HG02759 (cell line): ENCODE measurements at regions not wholly inside any gene's neighbourhood (a gene's known extent, or its start where the extent isn't known, plus 50 kb on each side); places are given as distances from the start of the nearest gene placed in this dataset.
"Not testable (repeated sequence)": the region's sequence is repeated elsewhere in the genome, so short reads cannot be mapped to it uniquely, and the experiment has no call there.

Experiments
- ATAC-seq: cut with Tn5 transposase; IDR thresholded peaks from one replicate; pipeline ENCODE4 v1.9.1; 2021; ENCODE audit warnings: mild to moderate bottlenecking, moderate library complexity; ENCODE audit not compliant: unreplicated experiment

DNA sequence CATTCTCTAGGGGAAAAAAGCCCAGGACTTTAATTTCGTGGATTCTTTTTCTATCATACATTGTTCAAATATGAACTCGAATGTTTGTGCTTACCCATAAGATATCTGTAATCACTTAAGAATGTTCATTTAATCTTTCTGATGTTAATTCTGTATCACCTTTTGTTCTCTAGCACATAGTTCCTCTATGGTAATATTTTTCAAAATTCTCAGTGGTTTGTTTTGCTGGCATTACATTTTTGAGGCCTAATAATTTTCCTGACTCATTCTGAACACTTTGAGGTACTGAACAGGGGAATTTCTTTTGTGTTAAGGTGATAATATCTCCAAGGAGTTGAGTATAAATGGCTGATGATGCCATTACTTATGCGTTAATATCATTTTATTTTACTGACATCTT, 490.7 kb upstream of the PITX2 start:
- no peak for ATAC-seq

- no peak for ATAC-seq
Observed at GRCh38 chr4:111115881-111116280, 493.0 kb upstream of the PITX2 start.

DNA sequence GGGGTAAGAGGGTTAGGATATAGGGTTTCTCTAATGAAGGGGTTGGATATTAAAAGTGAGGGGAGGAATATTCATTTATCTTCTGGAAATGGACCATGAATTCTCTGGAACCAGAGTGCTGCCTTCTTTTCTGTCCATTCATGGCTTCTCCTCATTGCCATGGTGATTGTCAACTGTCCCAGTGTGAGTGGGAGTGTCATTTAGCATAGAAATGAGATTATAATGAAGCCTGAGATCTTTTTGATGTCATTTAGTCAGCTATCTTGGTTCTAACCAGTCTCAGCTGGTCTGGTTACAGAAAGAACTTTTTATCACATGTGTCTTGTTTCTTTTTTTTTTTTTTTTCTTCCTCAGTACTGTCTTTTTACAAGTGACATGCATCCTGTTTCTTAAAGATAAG, 497.3 kb upstream of the PITX2 start:
- no peak for ATAC-seq

- no peak for ATAC-seq
Observed at GRCh38 chr4:111126340-111126739, 503.5 kb upstream of the PITX2 start.

- no peak for ATAC-seq
Observed at GRCh38 chr4:111127841-111128240, 505.0 kb upstream of the PITX2 start.

GRCh38 chr4:111128327-111128726, 505.4 kb upstream of the PITX2 start:
- ATAC-seq = no peak

GRCh38 chr4:111136438-111136837, 513.6 kb upstream of the PITX2 start:
- ATAC-seq = no peak

DNA sequence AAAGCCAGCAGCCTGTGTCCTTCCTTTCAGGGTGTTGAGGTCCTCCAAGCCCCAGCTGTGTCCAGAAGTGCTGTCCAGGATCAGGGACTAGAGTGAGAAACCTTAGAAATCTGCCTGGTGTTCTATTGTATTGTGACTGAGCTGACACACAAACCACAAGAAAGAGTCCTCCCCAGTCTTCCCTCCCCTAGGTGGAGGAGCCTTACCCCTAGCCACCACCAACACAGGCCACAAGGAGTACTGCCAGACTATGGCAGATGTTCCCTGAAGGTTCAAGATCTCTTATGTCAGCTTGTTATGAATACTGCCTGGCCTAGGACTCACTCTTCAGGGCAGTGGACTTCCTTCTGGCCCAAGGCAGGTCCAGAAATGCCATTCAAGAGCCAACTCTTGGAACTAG, 514.1 kb upstream of the PITX2 start:
- ATAC-seq = no peak

DNA sequence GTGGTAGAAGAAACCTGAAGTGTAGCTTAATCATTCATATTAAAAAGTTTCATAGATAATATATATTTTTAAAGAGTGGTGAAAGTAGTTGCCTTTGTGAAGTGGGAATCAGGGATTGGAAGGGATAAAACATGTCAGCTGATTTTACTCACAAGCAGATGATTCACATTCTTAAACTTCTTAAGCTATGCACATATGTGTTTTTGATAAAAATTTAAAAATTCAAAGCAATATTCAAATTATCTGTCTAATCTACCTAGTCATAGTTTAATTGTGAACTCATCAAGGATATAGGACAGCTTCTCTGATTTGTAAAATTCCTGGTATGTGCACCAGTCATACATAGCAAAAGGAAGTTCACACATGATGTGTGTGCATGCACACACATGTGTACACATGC, 520.6 kb upstream of the PITX2 start:
- no peak for ATAC-seq

DNA sequence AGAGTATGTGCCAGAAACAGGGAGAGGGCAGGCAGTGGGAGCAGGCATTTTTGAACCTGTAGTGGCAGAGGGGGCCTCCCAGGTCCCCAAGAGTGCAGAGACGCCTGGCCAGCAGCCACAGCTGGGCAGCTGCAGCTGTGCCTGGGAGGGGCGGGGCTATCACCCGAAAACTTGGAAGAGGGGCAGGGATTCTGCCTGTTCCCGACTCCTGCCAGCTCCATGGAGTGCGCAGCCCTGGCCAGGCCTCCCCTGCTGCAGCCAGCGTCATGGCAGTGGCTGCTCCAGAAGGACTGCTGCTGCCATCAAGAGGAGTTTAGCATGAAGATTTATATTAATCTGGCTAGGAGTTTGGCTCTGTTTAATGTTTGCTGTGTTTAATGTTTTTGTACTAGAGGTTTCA, 532.1 kb upstream of the PITX2 start:
- ATAC-seq = no peak

GRCh38 chr4:111164556-111164955, 541.7 kb upstream of the PITX2 start:
- ATAC-seq = not testable (repeated sequence)

DNA sequence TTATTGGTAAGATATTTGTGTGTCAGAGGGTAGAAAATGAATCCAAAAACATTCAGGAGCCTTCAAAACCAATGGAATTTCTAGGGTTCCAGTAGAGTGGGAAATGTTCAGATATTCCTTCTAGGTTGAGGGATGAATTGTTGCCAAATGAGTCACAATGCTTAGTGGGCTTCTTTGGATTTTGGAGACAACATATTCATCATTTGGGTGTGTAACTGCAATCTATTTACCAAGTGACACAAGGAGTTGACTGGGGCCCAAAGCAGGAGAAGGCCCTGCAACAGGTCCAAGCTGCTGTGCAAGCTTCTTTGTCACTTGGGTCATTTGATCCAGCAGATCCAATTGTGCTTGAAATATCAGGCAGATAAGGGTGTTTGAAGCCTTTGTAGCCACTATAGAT, 551.5 kb upstream of the PITX2 start:
- no peak for ATAC-seq

DNA sequence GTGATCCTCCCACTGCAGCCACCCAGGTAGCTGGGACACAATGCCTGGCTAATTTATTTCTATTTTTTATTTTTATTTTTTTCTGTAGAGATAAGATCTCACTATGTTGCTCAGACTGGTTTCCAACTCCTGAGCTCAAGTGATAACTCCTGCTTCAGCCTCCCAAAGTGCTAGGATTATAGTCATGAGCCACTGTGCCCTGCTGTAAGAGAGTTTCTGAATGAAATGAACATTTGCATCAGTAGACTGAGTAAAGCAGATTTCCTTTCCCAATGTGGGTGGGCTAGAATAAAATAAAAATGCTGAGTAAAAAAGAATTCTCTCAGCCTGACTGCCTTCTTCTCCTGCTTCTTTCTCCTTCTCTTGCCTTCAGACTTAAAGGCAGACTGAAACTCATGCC, 555.4 kb upstream of the PITX2 start:
- ATAC-seq = no peak

DNA sequence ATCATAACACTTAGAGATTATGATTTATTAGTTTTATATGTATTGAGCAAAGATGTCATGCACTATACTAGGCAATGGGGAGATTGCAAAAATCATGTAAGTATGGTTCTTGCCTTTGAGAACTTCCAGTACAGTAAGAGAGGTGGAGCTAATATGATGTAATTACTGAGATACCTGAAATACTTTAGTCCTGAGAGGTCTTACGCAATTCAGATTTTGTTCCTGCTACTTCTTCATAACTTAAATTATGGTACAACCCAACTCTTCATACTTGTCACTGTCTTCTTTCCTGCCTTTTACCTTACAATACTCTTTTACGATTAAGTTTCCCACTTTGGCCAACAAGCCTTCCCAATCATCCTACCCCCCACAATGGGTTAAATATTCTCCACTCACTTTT, 564.2 kb upstream of the PITX2 start:
- no peak for ATAC-seq

DNA sequence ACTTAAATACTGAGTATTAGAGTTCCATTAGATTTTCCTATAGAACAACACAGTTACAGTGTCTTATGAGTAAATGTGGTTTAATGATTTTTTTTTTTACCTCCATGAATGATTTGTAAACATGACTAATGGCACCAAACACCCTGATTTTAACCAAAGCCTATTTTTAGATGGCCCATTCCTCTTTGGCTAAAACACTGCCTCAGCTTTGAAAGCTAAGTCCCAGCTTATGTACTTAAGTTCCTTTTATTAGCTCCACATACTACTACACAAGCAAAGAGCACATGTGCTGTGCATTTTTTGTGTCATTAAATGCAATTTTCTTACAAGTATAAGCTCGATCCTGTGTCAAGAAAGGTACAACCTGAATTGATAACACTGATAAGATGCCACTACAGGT, 575.6 kb upstream of the PITX2 start:
- no peak for ATAC-seq

- ATAC-seq = no peak
Observed at GRCh38 chr4:111204797-111205196, 581.9 kb upstream of the PITX2 start.

- no peak for ATAC-seq
Observed at GRCh38 chr4:111208970-111209369, 586.1 kb upstream of the PITX2 start.

DNA sequence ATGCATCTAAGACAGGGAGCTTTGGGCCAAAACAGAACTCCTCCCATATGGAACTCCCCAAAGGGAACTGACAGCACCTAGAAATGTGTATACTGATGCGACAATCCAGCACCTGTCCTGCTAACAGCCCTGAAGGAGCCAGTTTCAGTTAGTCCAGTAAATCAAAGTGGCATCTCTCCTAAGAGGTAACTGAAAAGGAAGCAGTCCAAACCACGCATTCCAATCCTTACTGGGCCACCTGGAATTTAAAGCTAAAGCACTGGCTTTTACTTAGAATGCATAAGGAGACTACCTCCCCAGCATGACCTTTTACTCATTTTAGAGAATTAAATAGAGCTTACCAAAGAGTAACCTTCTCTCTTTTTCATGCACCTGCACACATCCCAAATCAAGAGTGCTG, 586.8 kb upstream of the PITX2 start:
- no peak for ATAC-seq

DNA sequence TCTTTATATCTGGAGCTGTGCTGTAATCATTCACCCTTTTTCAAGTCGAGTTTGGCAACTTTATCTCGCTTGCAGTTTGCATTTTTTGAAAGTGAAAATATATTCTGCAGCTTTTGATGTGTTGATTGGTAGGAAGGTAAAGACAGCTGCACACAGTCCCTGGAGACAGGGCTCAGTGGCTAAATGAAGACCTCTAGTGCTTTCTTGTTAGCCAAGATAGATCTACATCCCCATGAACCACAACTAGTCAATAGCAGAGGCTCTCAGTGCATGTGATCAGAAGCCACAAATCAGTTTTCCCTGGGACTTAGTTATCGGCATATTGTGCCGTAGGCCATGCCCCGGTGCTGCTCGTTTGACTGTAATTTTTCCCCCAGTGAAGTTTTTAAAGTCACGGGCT, 587.7 kb upstream of the PITX2 start:
- ATAC-seq = no peak

DNA sequence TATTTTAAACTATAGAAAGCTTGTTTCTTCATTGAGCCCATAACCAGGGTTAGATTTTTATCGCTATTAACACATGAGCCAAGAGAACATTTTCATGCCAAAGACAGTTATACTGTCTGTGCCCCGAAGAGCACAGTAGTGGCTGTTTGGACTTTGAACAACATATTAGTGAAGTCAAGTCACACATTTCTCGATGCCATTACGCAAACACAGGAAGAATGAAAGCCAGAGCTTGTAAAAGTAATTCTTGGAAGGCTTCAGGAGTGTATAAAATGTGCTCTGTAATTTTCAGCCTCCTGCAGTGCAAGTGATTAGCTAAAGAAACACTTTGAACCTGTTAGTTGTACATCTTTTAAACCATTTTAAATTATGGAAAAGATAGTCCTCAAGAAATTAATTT, 590.7 kb upstream of the PITX2 start:
- ATAC-seq = no peak

DNA sequence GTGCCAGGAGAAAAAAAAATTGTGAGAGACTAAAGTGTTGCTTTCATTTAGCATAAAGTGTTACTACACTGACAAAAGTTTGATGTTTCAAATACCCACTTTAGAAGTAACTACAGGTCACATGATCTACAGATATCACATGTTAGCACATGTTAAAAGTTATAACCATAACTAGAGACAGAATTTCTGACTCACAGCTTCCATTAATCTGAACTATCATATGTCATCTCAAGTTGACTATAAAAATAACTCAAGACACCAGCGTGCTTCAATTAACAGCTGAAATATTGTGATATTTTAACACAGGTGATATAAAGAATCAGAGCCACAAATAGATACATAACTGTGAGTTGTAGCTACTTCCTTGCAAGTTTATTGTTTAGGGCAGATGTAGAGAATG, 591.5 kb upstream of the PITX2 start:
- no peak for ATAC-seq

DNA sequence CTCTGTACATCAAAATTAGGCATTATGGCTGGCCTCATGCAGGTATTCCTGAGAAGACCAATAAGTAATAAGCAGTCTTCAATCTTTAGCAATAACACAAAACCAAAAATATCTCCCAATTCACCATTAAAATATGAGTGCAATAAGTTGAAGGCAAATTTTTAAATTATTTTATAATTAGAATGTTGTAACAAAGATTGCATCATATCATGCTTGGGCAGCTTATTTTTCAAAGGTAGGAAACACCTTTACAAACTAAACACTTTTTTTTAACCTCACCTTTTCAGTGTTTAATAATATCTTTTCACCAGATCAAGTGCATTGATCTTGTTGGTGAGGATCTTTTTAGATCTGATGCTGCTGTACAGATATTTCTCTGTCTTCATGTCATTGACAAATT, 592.9 kb upstream of the PITX2 start:
- ATAC-seq = no peak

- ATAC-seq = no peak
Observed at GRCh38 chr4:111216791-111217190, 593.9 kb upstream of the PITX2 start.

DNA sequence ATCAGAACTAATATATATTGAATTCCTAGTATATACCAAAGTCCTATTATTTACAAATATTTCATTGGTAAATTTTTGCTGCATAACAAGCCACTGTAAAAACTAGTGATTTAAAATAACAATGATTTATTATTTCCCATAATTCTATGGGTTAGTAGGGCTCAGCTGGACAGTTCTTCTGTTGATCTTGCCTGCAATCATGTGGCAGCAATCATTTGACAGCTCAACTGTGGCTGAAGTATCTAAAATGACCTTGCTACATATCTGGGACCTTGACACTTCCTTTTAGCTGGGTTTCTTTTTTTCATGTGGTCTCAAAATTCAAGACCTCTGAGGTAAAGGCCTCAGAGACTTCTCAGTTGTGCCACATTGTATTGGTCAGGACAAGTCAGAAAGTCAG, 598.5 kb upstream of the PITX2 start:
- ATAC-seq = no peak
